ENCODE measurements at regions not wholly inside any gene's neighbourhood (a gene's known extent, or its start where the extent isn't known, plus 50 kb on each side); places are given as distances from the start of the nearest gene placed in this dataset.

- TF ChIP-seq POLR2A (IDR thresholded peaks at IDR 0.05) (no peak), CTCF (IDR thresholded peaks at IDR 0.05) (no peak), EP300 (IDR thresholded peaks at IDR 0.05) (no peak)
Observed at GRCh38 chr13:29914581-29914980, 64.2 kb upstream of the UBL3 start.
